ENCODE measurements at regions not wholly inside any gene's neighbourhood (a gene's known extent, or its start where the extent isn't known, plus 50 kb on each side); places are given as distances from the start of the nearest gene placed in this dataset.
A peak's percentile ranks its signal among the peaks of the same experiment; 100 is the strongest.
"Not testable (repeated sequence)": the region's sequence is repeated elsewhere in the genome, so short reads cannot be mapped to it uniquely, and the experiment has no call there.

DNA sequence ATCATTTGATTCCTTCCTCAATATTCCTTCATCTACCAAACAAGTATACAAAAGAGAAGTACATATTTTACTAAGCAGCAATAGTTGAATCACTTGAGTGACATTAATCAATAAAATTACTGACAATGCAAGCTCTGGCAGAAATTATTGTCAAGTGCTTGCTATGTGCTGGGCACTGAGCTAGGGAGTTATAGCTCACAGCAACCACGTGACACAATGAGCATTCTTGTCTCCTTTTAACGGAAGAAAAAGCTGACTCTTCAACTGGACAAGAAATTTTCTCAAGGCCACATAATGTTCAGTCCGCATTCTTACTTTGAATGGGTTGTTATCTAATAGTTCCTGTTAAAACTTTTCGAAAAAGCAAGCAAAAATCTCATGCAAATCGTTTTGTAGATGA, 500.1 kb downstream of the PYDC2 start:
- no peak for FAIRE-seq
- DNase-seq (ENCODE audit: low spot score) = no peak

GRCh38 chr3:191961529-191961928, 500.6 kb downstream of the PYDC2 start:
- DNase-seq (ENCODE audit: low spot score) (no peak), FAIRE-seq (no peak)

DNA sequence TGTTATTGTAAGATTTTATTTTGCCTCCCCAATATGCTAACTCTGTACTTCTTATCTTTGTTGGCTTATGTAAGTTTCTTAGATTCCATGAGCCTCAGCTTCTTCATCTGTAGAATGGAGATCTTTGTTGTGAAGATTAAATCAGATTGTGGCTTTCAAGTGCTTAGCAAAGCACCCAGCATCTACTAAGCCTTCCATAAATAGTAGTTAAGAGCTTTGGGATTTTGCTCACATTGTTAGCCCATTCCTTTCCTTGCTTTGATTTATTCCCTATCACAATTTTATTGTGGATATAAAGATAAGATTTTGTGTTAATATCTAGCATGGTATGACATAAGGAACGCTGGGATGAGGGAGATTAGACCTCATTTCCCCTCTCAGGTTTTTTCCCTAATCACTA, 501.4 kb downstream of the PYDC2 start:
- DNase-seq (ENCODE audit: low spot score) (no peak), FAIRE-seq (no peak)

GRCh38 chr3:191963182-191963581, 502.2 kb downstream of the PYDC2 start:
- FAIRE-seq = no peak
- DNase-seq (ENCODE audit: low spot score) = peak; percentile 68

DNA sequence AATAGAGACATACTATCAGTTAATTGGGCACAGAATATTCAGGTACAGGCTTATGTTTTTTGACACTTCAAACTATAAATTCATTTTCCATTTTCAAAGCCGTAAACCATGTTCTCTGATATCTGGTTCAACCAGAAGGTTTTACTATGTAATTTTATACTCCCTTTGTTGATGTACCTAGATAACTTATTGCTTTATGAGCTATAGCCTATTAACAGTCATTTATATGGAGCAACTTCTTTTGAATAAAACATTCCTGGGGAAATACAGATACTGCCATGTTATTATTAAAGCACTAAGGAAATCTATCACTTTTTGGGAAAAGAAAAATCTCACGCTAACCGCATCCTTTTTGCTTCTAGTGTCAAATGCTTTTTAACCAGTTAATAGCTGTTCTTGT, 505.6 kb downstream of the PYDC2 start:
- DNase-seq (ENCODE audit: low spot score) (no peak), FAIRE-seq (no peak)

DNA sequence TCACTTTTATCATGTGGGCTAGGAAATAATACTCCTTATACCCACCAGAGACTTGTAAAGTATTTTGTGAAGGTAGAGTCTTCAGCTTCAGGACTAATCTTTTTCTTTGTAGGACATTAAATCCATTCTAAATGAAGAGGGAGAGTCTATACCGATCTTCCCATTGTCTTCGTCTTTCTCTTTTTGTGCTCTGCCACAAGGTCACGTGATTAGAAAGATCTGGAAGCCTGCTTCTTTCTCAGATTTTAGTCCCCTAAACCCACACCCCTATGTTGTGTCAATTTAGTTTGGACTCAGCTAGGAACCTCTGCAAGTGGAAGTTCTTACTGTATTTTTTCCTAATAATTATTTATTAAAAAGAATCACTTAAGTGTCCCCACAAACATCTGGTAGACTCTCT, 507.3 kb downstream of the PYDC2 start:
- FAIRE-seq (no peak), DNase-seq (ENCODE audit: low spot score) (no peak)

DNA sequence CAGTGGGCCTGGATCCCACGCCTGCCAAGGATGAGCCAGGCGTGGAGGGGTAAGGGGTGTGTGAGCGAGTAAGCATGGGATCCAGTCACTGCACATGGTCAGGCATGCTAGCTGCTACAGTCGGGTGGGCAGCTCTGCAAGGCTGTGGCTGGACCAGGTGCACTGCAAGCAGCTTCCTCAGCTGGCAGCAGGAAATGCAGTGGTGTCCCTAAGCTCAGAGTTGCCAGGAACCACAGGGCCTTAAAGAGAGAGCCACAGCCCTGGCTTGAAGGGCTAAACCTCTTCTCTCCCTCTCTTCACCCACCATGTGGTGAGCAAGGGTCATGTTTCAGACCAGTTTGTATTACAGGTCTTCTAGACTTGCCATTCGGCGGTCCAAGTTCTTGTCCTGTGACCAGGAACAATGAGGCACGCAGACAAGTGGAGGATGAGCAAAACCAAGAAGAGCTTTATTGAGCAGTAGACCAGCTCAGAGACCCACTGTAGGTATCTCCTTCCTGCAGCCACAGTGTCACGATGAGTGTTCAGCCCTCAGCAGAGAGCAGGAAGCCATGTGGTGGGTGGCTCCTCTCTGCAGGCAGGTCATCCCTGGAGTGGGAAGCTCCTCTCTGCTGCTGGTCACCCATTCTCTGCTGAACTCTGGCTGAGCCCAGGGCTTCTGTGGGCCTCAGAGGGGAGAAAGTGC, 511.9 kb downstream of the PYDC2 start:
- DNase-seq (ENCODE audit: low spot score) = no peak
- FAIRE-seq = no peak

DNA sequence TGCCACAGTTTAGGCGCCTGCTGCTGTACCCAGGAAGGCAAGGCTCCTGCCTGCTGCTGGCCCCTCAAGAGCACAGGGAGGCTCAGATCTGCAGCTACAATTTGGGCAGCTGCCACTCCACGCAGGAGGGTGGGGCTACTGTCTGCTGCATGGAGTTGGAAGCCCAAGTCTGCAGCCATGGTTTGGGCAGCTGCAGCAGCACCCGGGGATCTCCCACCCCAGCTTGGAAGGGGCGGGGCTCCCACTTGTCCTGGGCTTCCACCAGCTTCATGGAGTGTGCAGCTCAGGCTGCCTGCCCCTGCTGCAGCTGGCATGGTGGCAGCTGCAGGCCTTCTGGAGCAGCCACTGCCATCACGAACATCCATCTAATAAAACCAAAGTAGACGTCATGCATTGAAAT, 512.9 kb downstream of the PYDC2 start:
- no peak for FAIRE-seq
- no peak for DNase-seq (ENCODE audit: low spot score)

DNA sequence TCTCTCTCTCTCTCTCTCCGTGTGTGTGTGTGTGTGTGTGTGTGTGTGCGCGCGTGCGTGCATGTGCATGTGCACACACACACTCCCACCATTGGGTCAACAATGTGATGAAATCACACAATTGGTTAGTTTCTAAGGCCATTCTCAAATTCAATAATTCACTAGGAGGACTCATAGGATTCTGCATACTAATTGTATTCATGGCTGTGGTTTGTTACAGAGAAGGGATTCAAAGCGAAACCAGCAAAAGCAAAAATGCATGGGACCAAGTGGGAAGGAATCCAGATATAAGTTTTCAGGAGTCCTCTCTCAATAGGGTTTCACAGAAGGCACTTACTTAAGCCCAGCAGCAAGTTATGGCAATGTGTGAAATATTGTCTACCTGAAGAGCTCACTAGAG, 515.0 kb downstream of the PYDC2 start:
- FAIRE-seq = no peak

DNA sequence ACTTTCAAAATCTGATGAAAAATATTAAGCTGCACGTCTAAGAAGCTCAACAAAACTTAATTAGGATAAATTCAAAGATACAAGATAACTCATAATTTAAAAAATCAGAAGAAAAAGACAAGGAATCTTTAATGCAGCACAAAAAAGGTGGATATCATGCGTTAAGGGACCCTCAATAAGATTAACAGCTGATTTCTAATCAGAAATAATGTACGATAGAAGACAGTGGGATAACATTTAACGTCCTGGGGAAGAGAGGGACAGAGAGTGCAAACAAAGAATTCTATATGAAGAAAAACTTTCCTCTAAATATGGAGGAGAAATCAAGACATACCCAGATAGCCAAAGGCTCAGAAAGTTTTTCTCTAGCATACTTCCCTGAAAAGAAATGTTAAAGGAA, 519.5 kb downstream of the PYDC2 start:
- FAIRE-seq (no peak), DNase-seq (ENCODE audit: low spot score) (no peak)

More for the DNA sequence above, 515.0 kb downstream of the PYDC2 start:
- DNase-seq (ENCODE audit: low spot score) = no peak

DNA sequence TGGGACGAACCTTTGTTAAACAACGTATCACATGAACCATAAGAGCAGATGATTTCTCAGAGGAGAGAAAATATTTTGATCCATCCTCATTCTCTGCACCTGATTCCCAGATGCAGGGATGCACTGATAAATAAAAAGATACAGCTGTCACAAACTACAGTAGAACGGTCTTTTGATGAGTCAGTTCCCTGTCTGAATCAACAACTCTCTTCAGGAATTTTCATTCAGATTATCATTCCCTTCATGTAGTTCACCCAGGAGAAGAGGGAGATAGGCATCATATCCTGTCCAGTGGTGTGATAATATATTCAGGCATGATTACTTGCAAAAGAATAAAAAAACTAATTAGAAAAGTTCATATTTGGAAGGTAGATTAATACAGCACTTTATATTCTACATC, 521.5 kb downstream of the PYDC2 start:
- FAIRE-seq (no peak), DNase-seq (ENCODE audit: low spot score) (no peak)

DNA sequence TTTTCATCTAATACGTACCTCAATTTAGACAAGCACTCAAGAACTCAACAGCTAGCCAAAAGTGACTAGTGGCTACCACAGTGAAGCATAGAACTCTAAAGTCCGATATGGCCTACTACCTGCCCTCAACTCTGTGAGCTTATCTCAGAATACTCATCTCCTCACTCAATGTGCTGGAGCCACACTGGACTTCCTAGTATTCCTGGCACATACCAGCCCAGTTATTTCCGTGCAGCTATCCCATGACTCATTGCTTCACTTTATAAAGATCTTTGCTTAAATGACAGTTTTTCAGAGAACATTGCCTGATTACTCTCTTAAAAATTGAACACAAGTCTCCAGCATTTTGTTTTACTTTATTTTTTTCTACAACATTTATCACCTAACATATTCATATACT, 524.7 kb downstream of the PYDC2 start:
- DNase-seq (ENCODE audit: low spot score) = no peak
- FAIRE-seq = no peak

GRCh38 chr3:191987831-191988350, 526.9 kb downstream of the PYDC2 start:
- FAIRE-seq (no peak), DNase-seq (ENCODE audit: low spot score) (no peak)

DNA sequence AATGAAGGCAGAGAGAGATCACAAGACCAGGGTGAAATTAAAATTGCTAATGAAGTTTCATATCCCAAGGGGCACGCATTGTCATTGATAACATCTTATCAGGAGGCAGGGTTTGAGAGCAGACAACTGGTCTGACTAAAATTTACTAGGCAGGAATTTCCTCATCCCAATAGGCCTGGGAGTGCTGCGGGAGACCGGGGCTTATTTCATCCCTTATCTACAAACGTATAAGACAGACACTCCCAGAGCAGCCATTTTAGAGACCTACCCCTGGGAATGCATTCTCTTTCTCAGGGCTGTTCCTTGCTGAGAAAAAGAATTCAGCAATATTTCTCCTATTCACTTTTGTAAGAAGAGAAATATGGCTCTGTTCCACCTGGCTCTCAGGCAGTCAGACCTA, 533.0 kb downstream of the PYDC2 start:
- not testable (repeated sequence) for FAIRE-seq; DNase-seq (ENCODE audit: low spot score)

GRCh38 chr3:191997093-191997492, 536.1 kb downstream of the PYDC2 start:
- DNase-seq (ENCODE audit: low spot score) (no peak), FAIRE-seq (no peak)

DNA sequence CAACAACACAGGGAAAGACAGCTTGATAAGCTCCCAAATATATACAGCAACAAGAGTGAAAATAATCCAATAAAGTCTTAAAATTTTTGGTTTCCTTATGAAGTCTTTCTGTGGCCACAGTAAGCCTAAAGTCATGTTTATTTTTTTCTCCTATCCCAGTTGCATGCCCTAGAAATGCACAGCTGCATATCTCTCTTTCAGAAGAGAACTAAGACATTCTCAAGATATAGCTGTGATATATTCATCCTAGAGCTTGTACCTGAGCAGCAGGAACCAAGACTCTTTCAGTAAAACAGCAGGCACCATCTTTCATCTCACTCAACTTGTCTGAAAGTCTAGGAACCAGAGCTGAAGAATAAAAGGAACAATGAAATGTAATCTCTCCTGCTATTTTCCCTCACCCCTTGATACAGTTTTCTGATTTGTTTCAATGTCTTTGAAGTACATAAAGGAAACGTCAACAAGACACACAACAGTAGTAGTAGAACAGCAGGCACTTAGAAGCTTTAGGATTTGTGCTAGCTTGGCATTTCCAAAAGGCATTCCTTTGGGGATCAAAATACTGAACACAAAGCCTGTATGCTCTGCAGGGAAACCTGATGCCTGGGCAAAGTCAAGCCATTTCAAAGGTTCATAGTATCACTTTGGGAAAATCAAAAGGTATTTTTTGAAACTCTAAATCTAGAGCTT, 536.8 kb downstream of the PYDC2 start:
- no peak for DNase-seq (ENCODE audit: low spot score)
- FAIRE-seq = no peak

GRCh38 chr3:192001218-192001617, 540.3 kb downstream of the PYDC2 start:
- DNase-seq (ENCODE audit: low spot score) (no peak), FAIRE-seq (no peak)

- FAIRE-seq (no peak), DNase-seq (ENCODE audit: low spot score) (no peak)
Observed at GRCh38 chr3:192005989-192006388, 545.0 kb downstream of the PYDC2 start.

GRCh38 chr3:192009903-192010302, 548.9 kb downstream of the PYDC2 start:
- DNase-seq (ENCODE audit: low spot score) (no peak), FAIRE-seq (no peak)

- DNase-seq (ENCODE audit: low spot score) = no peak
- FAIRE-seq = no peak
Observed at GRCh38 chr3:192010490-192010889, 549.5 kb downstream of the PYDC2 start.

DNA sequence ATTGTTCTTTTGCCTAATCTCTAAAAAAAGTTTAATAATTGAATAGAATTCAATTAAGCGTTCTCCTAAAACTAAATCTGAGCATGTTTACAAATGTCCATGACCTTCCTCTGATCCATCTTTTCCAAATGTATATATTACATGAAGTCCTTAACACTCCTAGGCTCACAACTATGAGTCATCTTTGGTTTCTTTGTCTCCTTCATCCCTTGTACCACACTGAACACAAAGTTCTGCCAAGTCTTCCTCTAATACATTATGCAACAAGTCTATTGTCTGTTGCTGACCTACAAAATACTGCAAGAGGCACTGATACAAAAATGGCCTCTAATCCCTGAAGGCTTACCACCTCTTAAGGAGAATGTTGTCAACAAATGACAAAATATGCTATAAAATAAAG, 550.2 kb downstream of the PYDC2 start:
- DNase-seq (ENCODE audit: low spot score) (no peak), FAIRE-seq (no peak)

- DNase-seq (ENCODE audit: low spot score) = no peak
- FAIRE-seq = no peak
Observed at GRCh38 chr3:192013110-192013509, 552.1 kb downstream of the PYDC2 start.

DNA sequence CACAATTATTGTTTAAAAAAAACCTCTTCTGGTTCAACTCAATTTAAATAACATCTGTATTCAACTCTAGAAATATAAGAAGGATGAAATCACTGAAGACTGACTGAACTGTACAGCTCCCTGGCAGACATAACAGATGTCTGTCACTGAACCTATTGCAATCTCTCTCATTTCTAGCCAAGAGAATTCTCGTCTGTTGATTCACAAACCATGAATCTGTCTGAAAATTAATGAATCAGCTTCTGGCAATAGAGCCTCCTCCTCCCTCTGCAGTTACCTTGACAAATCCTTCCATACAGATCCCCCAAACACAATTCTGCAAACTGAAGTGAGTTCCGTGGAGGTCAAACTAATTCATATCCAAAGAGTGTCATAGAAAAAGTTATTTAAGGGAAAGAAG, 561.4 kb downstream of the PYDC2 start:
- peak; percentile 31 for DNase-seq (ENCODE audit: low spot score)
- no peak for FAIRE-seq
